ENCODE measurements at regions not wholly inside any gene's neighbourhood (a gene's known extent, or its start where the extent isn't known, plus 50 kb on each side); places are given as distances from the start of the nearest gene placed in this dataset.
"Not testable (repeated sequence)": the region's sequence is repeated elsewhere in the genome, so short reads cannot be mapped to it uniquely, and the experiment has no call there.

DNA sequence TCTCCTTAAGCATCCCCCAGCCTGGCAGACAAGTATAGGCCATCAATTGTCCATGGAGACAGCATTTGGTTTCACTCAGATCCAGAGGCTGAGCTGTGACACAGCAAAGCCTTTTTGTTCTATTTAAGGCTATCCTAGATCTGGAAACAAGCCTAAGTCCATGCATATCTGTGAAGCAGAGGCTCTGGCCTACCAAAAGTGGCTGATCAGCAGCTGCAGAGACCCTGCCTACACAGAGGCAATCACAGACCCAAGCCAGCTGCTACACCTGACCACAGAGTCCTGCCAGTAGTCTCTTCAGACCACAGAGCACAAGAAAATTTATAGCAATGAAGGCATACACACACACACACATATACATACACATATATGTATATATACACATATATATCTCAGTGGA, 501.7 kb upstream of the ARPP21 start:
- TF ChIP-seq CTCF (IDR thresholded peaks at IDR 0.05; ENCODE audit: borderline replicate concordance, control extremely low read depth, extremely low read depth, insufficient read depth, missing control alignments): no peak
- in situ Hi-C loops (cut with MboI; ENCODE audit: low sequenced_read_pairs, unreplicated experiment): no loop called here
- DNase-seq (ENCODE audit: low spot score): no peak

DNA sequence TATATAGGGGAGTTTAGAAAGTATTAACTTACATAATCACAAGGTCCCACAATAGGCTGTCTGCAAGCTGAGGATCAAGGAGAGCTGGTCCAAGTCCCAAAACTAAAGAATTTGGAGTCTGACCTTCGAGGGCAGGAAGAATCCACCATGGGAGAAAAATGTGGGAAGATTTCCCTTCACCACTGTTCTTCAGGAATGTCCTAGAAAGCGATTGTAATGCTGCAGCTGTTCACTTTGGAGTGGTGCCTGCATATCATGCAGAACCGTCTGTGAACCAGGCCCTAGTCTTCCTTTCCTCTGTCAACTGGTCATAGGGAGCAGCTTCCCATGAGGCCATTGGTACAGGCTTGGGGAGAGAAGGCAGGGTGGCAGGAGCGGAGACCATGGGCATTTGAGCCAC, 497.9 kb upstream of the ARPP21 start:
- in situ Hi-C loops (cut with MboI; ENCODE audit: low sequenced_read_pairs, unreplicated experiment): no loop called here
- no peak for TF ChIP-seq CTCF (IDR thresholded peaks at IDR 0.05; ENCODE audit: borderline replicate concordance, control extremely low read depth, extremely low read depth, insufficient read depth, missing control alignments)
- DNase-seq (ENCODE audit: low spot score): no peak

DNA sequence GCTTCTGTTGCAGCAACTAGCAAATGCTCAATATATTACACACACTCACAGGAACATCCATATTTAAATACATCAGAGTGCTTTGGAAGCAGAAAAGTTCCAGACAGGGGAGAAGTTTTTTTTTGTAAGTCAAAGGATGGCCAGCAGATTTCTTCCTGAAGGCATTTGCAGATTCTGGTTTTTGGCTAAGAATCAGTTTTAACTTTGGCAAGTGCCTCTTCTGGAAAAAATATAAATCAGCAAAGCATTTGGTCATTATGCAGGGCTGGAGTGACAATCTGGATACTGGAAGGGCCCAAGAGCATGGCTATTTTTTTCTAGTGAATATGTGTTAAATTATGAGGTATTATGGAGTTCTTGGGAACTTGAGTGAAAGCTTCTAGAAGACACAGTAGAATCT, 495.3 kb upstream of the ARPP21 start:
- DNase-seq (ENCODE audit: low spot score): no peak
- TF ChIP-seq CTCF (IDR thresholded peaks at IDR 0.05; ENCODE audit: borderline replicate concordance, control extremely low read depth, extremely low read depth, insufficient read depth, missing control alignments): no peak
- in situ Hi-C loops (cut with MboI; ENCODE audit: low sequenced_read_pairs, unreplicated experiment): no loop called here

GRCh38 chr3:35146256-35147035, 492.9 kb upstream of the ARPP21 start:
- DNase-seq (ENCODE audit: low spot score); in situ Hi-C loops (cut with MboI; ENCODE audit: low sequenced_read_pairs, unreplicated experiment): not testable (repeated sequence)

- in situ Hi-C loops (cut with MboI; ENCODE audit: low sequenced_read_pairs, unreplicated experiment): no loop called here
- no peak for TF ChIP-seq CTCF (IDR thresholded peaks at IDR 0.05; ENCODE audit: borderline replicate concordance, control extremely low read depth, extremely low read depth, insufficient read depth, missing control alignments)
- no peak for DNase-seq (ENCODE audit: low spot score)
These were observed 455.2 kb upstream of the ARPP21 start for GRCh38 chr3:35183927-35184675.

DNA sequence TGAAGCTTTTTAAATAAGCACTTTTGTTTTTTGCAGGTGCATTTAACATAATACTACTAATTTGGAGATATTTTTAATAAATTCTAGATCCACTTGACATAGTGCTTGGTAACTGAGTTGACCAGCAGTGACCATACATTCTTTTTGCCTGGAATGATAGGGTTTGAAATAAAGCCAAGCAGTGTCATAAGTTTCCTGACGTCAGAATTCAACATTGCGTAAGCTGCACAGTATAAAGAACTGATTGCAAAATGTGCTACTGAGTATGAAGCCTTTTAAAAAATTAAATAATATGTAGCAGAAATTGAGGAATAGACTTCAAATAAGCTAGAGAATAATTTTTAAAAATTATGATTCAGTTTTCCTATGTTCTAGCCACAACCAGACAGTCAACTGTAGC, 454.6 kb upstream of the ARPP21 start:
- in situ Hi-C loops (cut with MboI; ENCODE audit: low sequenced_read_pairs, unreplicated experiment): no loop called here
- no peak for DNase-seq (ENCODE audit: low spot score)
- no peak for TF ChIP-seq CTCF (IDR thresholded peaks at IDR 0.05; ENCODE audit: borderline replicate concordance, control extremely low read depth, extremely low read depth, insufficient read depth, missing control alignments)

- no peak for TF ChIP-seq CTCF (IDR thresholded peaks at IDR 0.05; ENCODE audit: borderline replicate concordance, control extremely low read depth, extremely low read depth, insufficient read depth, missing control alignments)
- in situ Hi-C loops (cut with MboI; ENCODE audit: low sequenced_read_pairs, unreplicated experiment): no loop called here
- DNase-seq (ENCODE audit: low spot score): no peak
These were observed 451.4 kb upstream of the ARPP21 start for GRCh38 chr3:35187908-35188307.
